Panc1 (cell line): ENCODE measurements at regions not wholly inside any gene's neighbourhood (a gene's known extent, or its start where the extent isn't known, plus 50 kb on each side); places are given as distances from the start of the nearest gene placed in this dataset.

Experiments used
- ATAC-seq: fragments of 200-7000 bp; cut with Tn5 transposase; 2 replicates; pipeline ENCODE4 v1.9.1; 2020; ENCODE audit warnings: mild to moderate bottlenecking, moderate library complexity
- BruUV-seq: library from RNA; stranded (reverse); fragments of 400-500 nt; replicated peaks from 2 replicates; lab custom pipeline; 2021; lab: Mats Ljungman, UMichigan
- CTCF ChIA-PET: fragments of 300-600 bp; sonication (Branson Sonifier 250); formaldehyde crosslinking; loops from one replicate; lab custom pipeline; 2022; ENCODE audit warnings: antibody characterized with exemption; lab: Charles Lee
- POLR2A ChIA-PET: fragments of 300-600 bp; sonication (Branson Sonifier 250); formaldehyde crosslinking; loops from one replicate; lab custom pipeline; 2022; ENCODE audit warnings: antibody characterized with exemption; lab: Charles Lee
- DNase-seq: peaks from one replicate; pipeline ENCODE4 v3.0.0-alpha.2; 2010; ENCODE audit warnings: low read depth, low spot score
- H3K27ac ChIP-seq: 2 replicates; pipeline ENCODE4 v1.5.1; 2011; ENCODE audit warnings: mild to moderate bottlenecking, low read length, inconsistent platforms
- H3K27me3 ChIP-seq: fragments of 200-500 bp; sonication (Bioruptor generic); 2 replicates; pipeline ENCODE4 v1.6.0; 2014; ENCODE audit warnings: low read length, inconsistent platforms; ENCODE audit not compliant: control insufficient read depth, insufficient read depth
- H3K36me3 ChIP-seq: fragments of 200-500 bp; sonication (Bioruptor generic); 2 replicates; pipeline ENCODE4 v1.5.1; 2014; ENCODE audit warnings: inconsistent platforms, mild to moderate bottlenecking, low read length, moderate library complexity; ENCODE audit not compliant: control insufficient read depth, insufficient read depth
- H3K4me1 ChIP-seq: 2 replicates; pipeline ENCODE4 v1.5.1; 2011; ENCODE audit warnings: inconsistent platforms, mild to moderate bottlenecking, low read length, moderate library complexity; ENCODE audit not compliant: control insufficient read depth, insufficient read depth
- H3K4me3 ChIP-seq, 2 experiments: 2 replicates each; pipeline ENCODE4 v1.5.1; 2011 to 2012; ENCODE audit warnings: low read depth in 2 of 2, low read length in 2 of 2, mild to moderate bottlenecking in 2 of 2, inconsistent platforms in 1 of 2, moderate library complexity in 1 of 2
- H3K9me3 ChIP-seq: fragments of 200-500 bp; sonication (Bioruptor generic); 2 replicates; pipeline ENCODE4 v1.5.1; 2014; ENCODE audit warnings: low read depth, mild to moderate bottlenecking, inconsistent platforms, low read length, moderate library complexity; ENCODE audit not compliant: control insufficient read depth, insufficient read depth
- CTCF ChIP-seq: fragments of 450-650 bp; IDR thresholded peaks from 2 replicates; pipeline ENCODE4 v1.5.1; 2017; ENCODE audit warnings: mild to moderate bottlenecking
- POLR2AphosphoS5 ChIP-seq: IDR thresholded peaks from 2 replicates; pipeline ENCODE4 v1.6.1; 2012; ENCODE audit warnings: mild to moderate bottlenecking, low read depth, low read length, moderate library complexity
- REST ChIP-seq, 2 experiments: IDR thresholded peaks; 2 replicates each; pipeline ENCODE4 v1.6.1; 2011 to 2012; ENCODE audit warnings: low read depth in 2 of 2, control low read depth in 1 of 2, low read length in 1 of 2, mild to moderate bottlenecking in 1 of 2, moderate library complexity in 1 of 2; ENCODE audit not compliant: insufficient read depth in 1 of 2
- SIN3A ChIP-seq: IDR thresholded peaks from 2 replicates; pipeline ENCODE4 v1.6.1; 2012; ENCODE audit warnings: low read depth, mild to moderate bottlenecking, low read length, moderate library complexity, borderline replicate concordance; ENCODE audit not compliant: insufficient read depth
- TCF7L2 ChIP-seq: IDR thresholded peaks from 2 replicates; pipeline ENCODE4 v1.6.1; 2011; ENCODE audit warnings: mild to moderate bottlenecking, low read depth, low read length, inconsistent platforms
- in situ Hi-C: cut with HindIII; loops from 2 replicates; pipeline ENCODE4 v1.10.0; 2016; ENCODE audit warnings: low sequenced_read_pairs, low pct_unique_long_range_greater_than_20kb
- intact Hi-C: fragments of 100-400 bp; cut with micrococcal nuclease; formaldehyde crosslinking; loops from one replicate; pipeline ENCODE4 v1.10.0; 2022; ENCODE audit not compliant: unreplicated experiment

GRCh38 chr5:2254406-2254805 is 371.7 kb upstream of the IRX4 start:
- in situ Hi-C loops = no loop called here
- no peaks in the 10 kb centered on the region for H3K9me3 ChIP-seq
- no TSS peak for BruUV-seq

GRCh38 chr5:2253040-2253975 is 370.6 kb upstream of the IRX4 start:
- no peak for ATAC-seq
- Histone ChIP-seq H3K27ac (no peak overlapping the region), H3K4me1 (no peaks in the 10 kb centered on the region), H3K4me3 (no peak overlapping the region), H3K36me3 (no peaks in the 10 kb centered on the region), H3K27me3 (no peaks in the 10 kb centered on the region; the same call in 1 of the 2 replicates), H3K9me3 (no peaks in the 10 kb centered on the region)
- in situ Hi-C loops = no loop called here
- intact Hi-C loops = no loop called here
- DNase-seq = no peak
- BruUV-seq = no TSS peak
- ChIA-PET POLR2A (no interaction called here), CTCF (interaction anchor here (0.6 kb wide), 1 partner anchor 24 kb away, joined by 7 read pairs; no protein-coding TSS in a partner anchor)
- TF ChIP-seq SIN3A (no peak), CTCF (no peak), POLR2AphosphoS5 (no peak), TCF7L2 (no peak), REST (IDR thresholded peaks at IDR 0.05; ENCODE audit: insufficient read depth in 1 of 2, low read depth in 2 of 2, low read length in 1 of 2) (no peak)

More at GRCh38 chr5:2254406-2254805, 371.7 kb upstream of the IRX4 start:
- H3K27me3 ChIP-seq = no peaks in the 10 kb centered on the region; the same call in 1 of the 2 replicates
- CTCF ChIA-PET = interaction anchor here (0.6 kb wide), 1 partner anchor 9 kb away, joined by 3 read pairs; no protein-coding TSS in a partner anchor
- ATAC-seq = no peak
- H3K27ac ChIP-seq = no peak overlapping the region
- H3K4me1 ChIP-seq = no peaks in the 10 kb centered on the region
- POLR2A ChIA-PET = no interaction called here
- no peak overlapping the region for H3K4me3 ChIP-seq
- no peaks in the 10 kb centered on the region for H3K36me3 ChIP-seq
- no peak for DNase-seq
- no peak for TF ChIP-seq POLR2AphosphoS5
- TF ChIP-seq REST (IDR thresholded peaks at IDR 0.05; ENCODE audit: insufficient read depth in 1 of 2, low read depth in 2 of 2, low read length in 1 of 2) = no peak
- intact Hi-C loops = no loop called here
